HepG2 (cell line): ENCODE measurements at regions not wholly inside any gene's neighbourhood (a gene's known extent, or its start where the extent isn't known, plus 50 kb on each side); places are given as distances from the start of the nearest gene placed in this dataset.
"Not testable (repeated sequence)": the region's sequence is repeated elsewhere in the genome, so short reads cannot be mapped to it uniquely, and the experiment has no call there.

Experiments used
- ATAC-seq: fragments of 200-7000 bp; cut with Tn5 transposase; 3 replicates; pipeline ENCODE4 v1.9.1; 2020; ENCODE audit warnings: mild to moderate bottlenecking, moderate library complexity
- BruUV-seq: library from RNA; stranded (reverse); fragments of 400-500 nt; replicated peaks from 2 replicates; lab custom pipeline; 2021; lab: Mats Ljungman, UMichigan
- CTCF ChIA-PET: fragments of 300-600 bp; formaldehyde crosslinking; extraction: SDS; loops from one replicate; lab custom pipeline; 2021; ENCODE audit warnings: low total read pairs, inconsistent platforms, low intra/inter-chr PET ratio; lab: Yijun Ruan, JAX
- POLR2A ChIA-PET: fragments of 350-600 bp; sonication (Branson Sonifier 250); formaldehyde crosslinking; loops from one replicate; lab custom pipeline; 2020; ENCODE audit warnings: antibody characterized with exemption, inconsistent platforms; lab: Yijun Ruan, JAX
- DNase-seq: peaks from one replicate; pipeline ENCODE4 v3.0.0-alpha.2; 2015; ENCODE audit warnings: low spot score
- FAIRE-seq: peaks from 3 replicates; lab custom pipeline; 2011; peaks lifted over from hg19 to GRCh38; lab: Jason Lieb, UNC
- H2AFZ ChIP-seq: one replicate; pipeline ENCODE4 v1.6.1; 2011; ENCODE audit warnings: low read length, inconsistent platforms
- H3K27ac ChIP-seq: fragments of 300-600 bp; 3 replicates; pipeline ENCODE4 v1.8.0; 2011; ENCODE audit warnings: mixed run types, mild to moderate bottlenecking, mixed read lengths, low read length, inconsistent platforms; ENCODE audit not compliant: insufficient read depth; ENCODE audit errors: extremely low read length
- H3K27me3 ChIP-seq, 2 experiments: fragments of 200-600 bp in 1 of 2; 2 replicates in 1 of 2; 3 replicates in 1 of 2; pipeline versions ENCODE4 v1.6.0 to v1.8.0; 2011; ENCODE audit warnings: low read length in 2 of 2, mild to moderate bottlenecking in 2 of 2, moderate library complexity in 2 of 2, inconsistent platforms in 1 of 2; ENCODE audit not compliant: insufficient read depth in 2 of 2, control insufficient read depth in 1 of 2
- H3K36me3 ChIP-seq, 2 experiments: fragments of 200-600 bp in 1 of 2; replicated peaks in 1 of 2; 2 replicates in 1 of 2; 3 replicates in 1 of 2; pipeline versions ENCODE4 v1.5.1 to v1.8.0; 2011; ENCODE audit warnings: low read length in 2 of 2, inconsistent platforms in 1 of 2; ENCODE audit not compliant: insufficient read depth in 2 of 2, control insufficient read depth in 1 of 2
- H3K4me1 ChIP-seq: 2 replicates; pipeline ENCODE4 v1.5.1; 2012; ENCODE audit warnings: low read length, inconsistent platforms; ENCODE audit not compliant: insufficient read depth
- H3K4me2 ChIP-seq: 2 replicates; pipeline ENCODE4 v1.6.0; 2011; ENCODE audit warnings: low read depth, low read length, inconsistent platforms
- H3K4me3 ChIP-seq, 3 experiments: fragments of 200-600 bp in 1 of 3; sonication (generic), shearing (Covaris generic) in 1 of 3; replicated peaks in 1 of 3; 2 replicates each; pipeline ENCODE4 v1.5.1; 2011 to 2016; ENCODE audit warnings: low read length in 3 of 3, inconsistent platforms in 2 of 3, low read depth in 2 of 3, mild to moderate bottlenecking in 2 of 3, control low read depth in 1 of 3, mixed read lengths in 1 of 3; ENCODE audit not compliant: insufficient read depth in 1 of 3
- H3K79me2 ChIP-seq: one replicate; pipeline ENCODE4 v1.6.1; 2011; ENCODE audit warnings: low read length, inconsistent platforms; ENCODE audit not compliant: insufficient read depth
- H3K9ac ChIP-seq: 2 replicates; pipeline ENCODE4 v1.6.0; 2011; ENCODE audit warnings: mild to moderate bottlenecking, low read depth, low read length, inconsistent platforms; ENCODE audit not compliant: insufficient read depth
- H3K9me3 ChIP-seq: 2 replicates; pipeline ENCODE4 v1.5.1; 2012; ENCODE audit warnings: mild to moderate bottlenecking, low read length
- H4K20me1 ChIP-seq: 2 replicates; pipeline ENCODE4 v1.6.0; 2011; ENCODE audit warnings: inconsistent platforms, mild to moderate bottlenecking, low read length, moderate library complexity; ENCODE audit not compliant: insufficient read depth
- EED ChIP-seq: sonication (generic); formaldehyde crosslinking; IDR thresholded peaks from 2 replicates; pipeline ENCODE4 v1.5.0; 2020; ENCODE audit warnings: mild to moderate bottlenecking, missing genetic modification reagents
- HDAC2 ChIP-seq: sonication (generic); formaldehyde crosslinking; IDR thresholded peaks from 2 replicates; pipeline ENCODE4 v1.4.0; 2020; ENCODE audit warnings: missing genetic modification reagents
- MAFF ChIP-seq: IDR thresholded peaks from 2 replicates; pipeline ENCODE4 v1.6.1; 2011; ENCODE audit warnings: low read depth, low read length, improper control_type of control experiment
- NFE2L1 ChIP-seq: sonication (generic); formaldehyde crosslinking; IDR thresholded peaks from 2 replicates; pipeline ENCODE4 v1.4.0; 2020; ENCODE audit warnings: missing genetic modification reagents, mild to moderate bottlenecking, borderline replicate concordance
- RNF2 ChIP-seq: fragments of 450-650 bp; conservative IDR thresholded peaks from 2 replicates; pipeline ENCODE4 v1.6.1; 2016; ENCODE audit warnings: low read depth
- SMAD9 ChIP-seq: sonication (generic); formaldehyde crosslinking; IDR thresholded peaks from 2 replicates; pipeline ENCODE4 v1.5.1; 2020; ENCODE audit warnings: mild to moderate bottlenecking, missing genetic modification reagents
- TBX3 ChIP-seq: fragments of 450-650 bp; IDR thresholded peaks from 2 replicates; pipeline ENCODE4 v1.6.1; 2017; ENCODE audit warnings: antibody characterized with exemption, mild to moderate bottlenecking, inconsistent platforms, borderline replicate concordance
- ZFY ChIP-seq: sonication (generic); formaldehyde crosslinking; IDR thresholded peaks from 2 replicates; pipeline ENCODE4 v1.4.0; 2020; ENCODE audit warnings: missing genetic modification reagents
- ZIK1 ChIP-seq: sonication (generic); formaldehyde crosslinking; IDR thresholded peaks from 2 replicates; pipeline ENCODE4 v1.5.0; 2020; ENCODE audit warnings: mild to moderate bottlenecking, low read depth, missing genetic modification reagents, borderline replicate concordance
- ZNF33B ChIP-seq: sonication (generic); formaldehyde crosslinking; IDR thresholded peaks from 2 replicates; pipeline ENCODE4 v1.5.1; 2020; ENCODE audit warnings: mild to moderate bottlenecking, missing genetic modification reagents
- ZNF709 ChIP-seq: sonication (generic); formaldehyde crosslinking; IDR thresholded peaks from 2 replicates; pipeline ENCODE4 v1.5.0; 2020; ENCODE audit warnings: mild to moderate bottlenecking, missing genetic modification reagents
- WGBS: methylation state at CpG from one replicate; pipeline ENCODE4 v1.1.6; 2017; ENCODE audit warnings: low lambda C conversion rate; 5-methylcytosine and 5-hydroxymethylcytosine counted together
- in situ Hi-C: cut with HindIII; loops from 2 replicates; pipeline ENCODE4 v1.10.0; 2017; ENCODE audit warnings: low pct_unique_long_range_greater_than_20kb; ENCODE audit not compliant: extremely low pct_ligation_motif_present
- intact Hi-C: fragments of 100-400 bp; cut with micrococcal nuclease; formaldehyde crosslinking; loops from one replicate; pipeline ENCODE4 v1.10.0; 2022; ENCODE audit not compliant: unreplicated experiment
- TF ChIP-seq, protein P1 (sequence below): sonication (generic); formaldehyde crosslinking; IDR thresholded peaks from 2 replicates; pipeline ENCODE4 v1.4.0; 2020; ENCODE audit warnings: missing genetic modification reagents
- TF ChIP-seq, protein P2 (sequence below): sonication (generic); formaldehyde crosslinking; IDR thresholded peaks from 2 replicates; pipeline ENCODE4 v1.8.1; 2023; ENCODE audit warnings: mild to moderate bottlenecking, moderate library complexity, missing genetic modification reagents
- TF ChIP-seq, protein P3 (sequence below): sonication (generic); formaldehyde crosslinking; IDR thresholded peaks from 2 replicates; pipeline ENCODE4 v1.8.0; 2023; ENCODE audit warnings: mild to moderate bottlenecking, missing genetic modification reagents
- TF ChIP-seq, protein P4 (sequence below): sonication (generic); formaldehyde crosslinking; IDR thresholded peaks from 2 replicates; pipeline ENCODE4 v1.4.0; 2020; ENCODE audit warnings: missing genetic modification reagents

DNA sequence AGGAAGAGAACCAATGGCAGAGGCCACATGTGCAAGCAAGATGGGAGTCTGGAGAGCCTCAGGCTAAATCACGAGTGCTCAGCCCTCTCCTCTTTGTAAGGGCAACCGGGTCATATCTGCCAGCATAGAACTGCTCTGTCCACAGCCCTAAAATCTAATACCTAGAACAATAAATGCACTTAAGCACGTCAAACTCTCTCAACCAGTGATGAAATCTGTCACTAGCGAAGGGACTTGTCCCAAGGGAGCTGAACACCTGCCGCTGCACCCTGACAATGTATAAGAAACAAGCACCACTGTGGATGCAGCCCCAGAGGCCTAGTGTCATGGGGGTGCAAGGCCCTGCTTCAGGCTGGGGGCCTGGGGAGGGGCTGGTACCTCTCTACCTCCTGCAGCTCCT is 82.5 kb downstream of the PRL start:
- WGBS, result 0% methylated on average over 4 of the region's 5 CpGs
- in situ Hi-C loops (no loop called here), intact Hi-C loops (no loop called here)
- Histone ChIP-seq H2AFZ (no peak overlapping the region), H3K36me3 (no peaks in the 10 kb centered on the region), H3K79me2 (no peaks in the 10 kb centered on the region), H3K4me3 (no peak overlapping the region), H3K9me3 (peaks cover 39% of the 10 kb centered on the region), H3K27ac (no peak overlapping the region), H3K4me2 (no peak overlapping the region), H3K4me1 (no peaks in the 10 kb centered on the region), H3K9ac (no peak overlapping the region), H3K27me3 (no peaks in the 10 kb centered on the region), H4K20me1 (no peaks in the 10 kb centered on the region)
- ChIA-PET CTCF (no interaction called here), POLR2A (no interaction called here)
- TF ChIP-seq NFE2L1 (CRISPR knock-in tag) (no peak), SMAD9 (CRISPR knock-in tag) (no peak), ZIK1 (no peak), ZNF709 (no peak), EED (CRISPR knock-in tag) (no peak), ZFY (CRISPR knock-in tag) (no peak), HDAC2 (no peak), MAFF (no peak), RNF2 (no peak), TBX3 (no peak), ZNF33B (CRISPR knock-in tag) (no peak)
- TF ChIP-seq, protein P1, sequence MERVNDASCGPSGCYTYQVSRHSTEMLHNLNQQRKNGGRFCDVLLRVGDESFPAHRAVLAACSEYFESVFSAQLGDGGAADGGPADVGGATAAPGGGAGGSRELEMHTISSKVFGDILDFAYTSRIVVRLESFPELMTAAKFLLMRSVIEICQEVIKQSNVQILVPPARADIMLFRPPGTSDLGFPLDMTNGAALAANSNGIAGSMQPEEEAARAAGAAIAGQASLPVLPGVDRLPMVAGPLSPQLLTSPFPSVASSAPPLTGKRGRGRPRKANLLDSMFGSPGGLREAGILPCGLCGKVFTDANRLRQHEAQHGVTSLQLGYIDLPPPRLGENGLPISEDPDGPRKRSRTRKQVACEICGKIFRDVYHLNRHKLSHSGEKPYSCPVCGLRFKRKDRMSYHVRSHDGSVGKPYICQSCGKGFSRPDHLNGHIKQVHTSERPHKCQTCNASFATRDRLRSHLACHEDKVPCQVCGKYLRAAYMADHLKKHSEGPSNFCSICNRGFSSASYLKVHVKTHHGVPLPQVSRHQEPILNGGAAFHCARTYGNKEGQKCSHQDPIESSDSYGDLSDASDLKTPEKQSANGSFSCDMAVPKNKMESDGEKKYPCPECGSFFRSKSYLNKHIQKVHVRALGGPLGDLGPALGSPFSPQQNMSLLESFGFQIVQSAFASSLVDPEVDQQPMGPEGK (CRISPR knock-in tag), result no peak
- TF ChIP-seq, protein P2, sequence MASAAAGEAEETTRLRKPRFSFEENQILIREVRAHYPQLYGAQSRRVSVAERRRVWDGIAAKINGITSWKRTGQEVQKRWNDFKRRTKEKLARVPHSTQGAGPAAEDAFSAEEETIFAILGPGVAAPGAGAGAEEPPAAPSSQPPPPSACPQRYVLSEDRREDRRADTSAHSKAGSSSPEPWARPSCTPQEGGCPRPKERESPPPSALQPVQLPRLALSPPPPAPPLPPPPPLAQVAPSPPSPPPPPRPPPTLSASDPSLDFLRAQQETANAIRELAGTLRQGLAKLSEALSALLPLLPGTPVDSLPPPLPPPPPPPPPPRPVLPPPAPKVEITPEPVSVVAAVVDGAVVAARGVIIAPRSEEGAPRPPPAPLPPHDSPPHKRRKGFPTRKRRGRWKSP (CRISPR knock-in tag), result no peak
- TF ChIP-seq, protein P3, sequence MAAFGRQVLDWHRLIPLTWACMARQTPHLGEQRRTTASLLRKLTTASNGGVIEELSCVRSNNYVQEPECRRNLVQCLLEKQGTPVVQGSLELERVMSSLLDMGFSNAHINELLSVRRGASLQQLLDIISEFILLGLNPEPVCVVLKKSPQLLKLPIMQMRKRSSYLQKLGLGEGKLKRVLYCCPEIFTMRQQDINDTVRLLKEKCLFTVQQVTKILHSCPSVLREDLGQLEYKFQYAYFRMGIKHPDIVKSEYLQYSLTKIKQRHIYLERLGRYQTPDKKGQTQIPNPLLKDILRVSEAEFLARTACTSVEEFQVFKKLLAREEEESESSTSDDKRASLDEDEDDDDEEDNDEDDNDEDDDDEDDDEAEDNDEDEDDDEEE (CRISPR knock-in tag), result no peak
- TF ChIP-seq, protein P4, sequence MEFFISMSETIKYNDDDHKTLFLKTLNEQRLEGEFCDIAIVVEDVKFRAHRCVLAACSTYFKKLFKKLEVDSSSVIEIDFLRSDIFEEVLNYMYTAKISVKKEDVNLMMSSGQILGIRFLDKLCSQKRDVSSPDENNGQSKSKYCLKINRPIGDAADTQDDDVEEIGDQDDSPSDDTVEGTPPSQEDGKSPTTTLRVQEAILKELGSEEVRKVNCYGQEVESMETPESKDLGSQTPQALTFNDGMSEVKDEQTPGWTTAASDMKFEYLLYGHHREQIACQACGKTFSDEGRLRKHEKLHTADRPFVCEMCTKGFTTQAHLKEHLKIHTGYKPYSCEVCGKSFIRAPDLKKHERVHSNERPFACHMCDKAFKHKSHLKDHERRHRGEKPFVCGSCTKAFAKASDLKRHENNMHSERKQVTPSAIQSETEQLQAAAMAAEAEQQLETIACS, result no peak
- FAIRE-seq (no peak), DNase-seq (no peak), ATAC-seq (no peak)
- BruUV-seq, result no TSS peak

DNA sequence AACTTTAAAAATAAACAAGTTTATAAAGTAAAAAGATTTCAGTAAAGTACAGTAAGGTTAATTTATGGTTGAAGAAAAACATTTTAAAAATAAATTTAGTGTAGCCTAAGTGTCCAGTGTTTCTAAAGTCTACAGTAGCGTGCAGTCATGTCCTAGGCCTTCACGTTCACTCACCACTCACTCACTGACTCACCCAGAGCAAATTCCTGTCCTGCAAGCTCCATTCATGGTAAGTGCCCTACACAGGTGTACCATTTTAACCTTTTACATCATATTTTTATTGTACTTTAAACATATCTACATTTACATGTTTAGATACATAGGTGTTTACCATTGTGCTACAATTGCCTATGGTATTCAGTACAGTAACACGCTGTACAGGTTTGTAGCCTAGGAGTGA is 81.4 kb downstream of the PRL start:
- H4K20me1 ChIP-seq, BruUV-seq, in situ Hi-C loops, H3K27me3 ChIP-seq, H3K4me1 ChIP-seq, CTCF ChIA-PET, ATAC-seq, DNase-seq, H3K9ac ChIP-seq, H2AFZ ChIP-seq, FAIRE-seq, H3K36me3 ChIP-seq, H3K27ac ChIP-seq, POLR2A ChIA-PET, H3K4me2 ChIP-seq, H3K4me3 ChIP-seq, H3K79me2 ChIP-seq, intact Hi-C loops: not testable (repeated sequence)
- H3K9me3 ChIP-seq, result peaks cover 36% of the 10 kb centered on the region
- WGBS, result 4% methylated on average over 3 of the region's 3 CpGs
